Lung microvascular endothelial cell (primary cell): ENCODE measurements at regions not wholly inside any gene's neighbourhood (a gene's known extent, or its start where the extent isn't known, plus 50 kb on each side); places are given as distances from the start of the nearest gene placed in this dataset.
"Not testable (repeated sequence)": the region's sequence is repeated elsewhere in the genome, so short reads cannot be mapped to it uniquely, and the experiment has no call there.

Source experiments
- DNase-seq, 2 donors: peaks; one replicate each; pipeline versions ENCODE4 v3.0.0 to v3.0.0-alpha.2; 2010; ENCODE audit warnings: low read depth in 2 of 2

GRCh38 chr4:133347409-133347808, 198.3 kb downstream of the PCDH10 start:
- no peak for DNase-seq

- DNase-seq, result no peak
Measured at GRCh38 chr4:133324491-133324890, 175.4 kb downstream of the PCDH10 start.

- no peak for DNase-seq
Measured at GRCh38 chr4:133323670-133324069, 174.6 kb downstream of the PCDH10 start.

GRCh38 chr4:133320576-133321170, 171.6 kb downstream of the PCDH10 start:
- DNase-seq, result peak; percentile 10 to 14

GRCh38 chr4:133316909-133317308, 167.8 kb downstream of the PCDH10 start:
- no peak for DNase-seq

- no peak for DNase-seq
Measured at GRCh38 chr4:133314991-133315390, 165.9 kb downstream of the PCDH10 start.

GRCh38 chr4:133287396-133287795, 138.3 kb downstream of the PCDH10 start:
- no peak for DNase-seq

GRCh38 chr4:133278591-133278990, 129.5 kb downstream of the PCDH10 start:
- DNase-seq, result no peak

GRCh38 chr4:133277940-133278339, 128.8 kb downstream of the PCDH10 start:
- not testable (repeated sequence) for DNase-seq

- DNase-seq, result no peak
Measured at GRCh38 chr4:133275246-133275645, 126.2 kb downstream of the PCDH10 start.

GRCh38 chr4:133273401-133273800, 124.3 kb downstream of the PCDH10 start:
- no peak for DNase-seq

- DNase-seq, result no peak
Measured at GRCh38 chr4:133270021-133270570, 121.0 kb downstream of the PCDH10 start.

- DNase-seq, result no peak
Measured at GRCh38 chr4:133268205-133268604, 119.1 kb downstream of the PCDH10 start.

- not testable (repeated sequence) for DNase-seq
Measured at GRCh38 chr4:133267506-133267905, 118.4 kb downstream of the PCDH10 start.

- not testable (repeated sequence) for DNase-seq
Measured at GRCh38 chr4:133266966-133267365, 117.9 kb downstream of the PCDH10 start.

GRCh38 chr4:133264251-133264650, 115.2 kb downstream of the PCDH10 start:
- not testable (repeated sequence) for DNase-seq

GRCh38 chr4:133263104-133263503, 114.0 kb downstream of the PCDH10 start:
- DNase-seq, result no peak

GRCh38 chr4:133247861-133248260, 98.8 kb downstream of the PCDH10 start:
- no peak for DNase-seq

- no peak for DNase-seq
Measured at GRCh38 chr4:133245226-133245625, 96.1 kb downstream of the PCDH10 start.
